Peyer's patch (tissue), 4 donors: ENCODE measurements at regions not wholly inside any gene's neighbourhood (a gene's known extent, or its start where the extent isn't known, plus 50 kb on each side); places are given as distances from the start of the nearest gene placed in this dataset.

Experiments used
- DNase-seq, 3 donors: peaks; one replicate each; pipeline ENCODE4 v3.0.0-alpha.2; 2017 to 2019
- H3K27ac ChIP-seq, 4 donors: fragments of 200-600 bp; sonication (generic); one replicate each; pipeline ENCODE4 v1.5.1; 2016 to 2019
- H3K27me3 ChIP-seq, 2 donors: fragments of 200-600 bp; sonication (generic); one replicate each; pipeline ENCODE4 v1.5.1; 2019
- H3K36me3 ChIP-seq, 3 donors: fragments of 200-600 bp; sonication (generic); one replicate each; pipeline ENCODE4 v1.5.1; 2016 to 2019
- H3K4me1 ChIP-seq, 4 donors: fragments of 200-600 bp; sonication (generic); one replicate each; pipeline ENCODE4 v1.5.1; 2016 to 2019
- H3K4me3 ChIP-seq, 4 donors: fragments of 200-600 bp; sonication (generic); 1 replicate in 3 of 4; 2 replicates in 1 of 4; pipeline ENCODE4 v1.5.1; 2016 to 2019; ENCODE audit warnings: mild to moderate bottlenecking in 1 of 4
- H3K9me3 ChIP-seq, 4 donors: fragments of 200-600 bp; sonication (generic); one replicate each; pipeline ENCODE4 v1.5.1; 2016 to 2019; ENCODE audit warnings: mild to moderate bottlenecking in 1 of 4
- POLR2A ChIP-seq, 2 donors: fragments of 450-650 bp; IDR thresholded peaks; one replicate each; pipeline ENCODE4 v1.5.1; 2017; ENCODE audit warnings: antibody characterized with exemption in 2 of 2, mild to moderate bottlenecking in 2 of 2, moderate library complexity in 2 of 2
- TF ChIP-seq, protein P1 (sequence below), 6 experiments: fragments of 450-650 bp in 4 of 6; fragments of 200-600 bp in 2 of 6; sonication (generic) in 1 of 6; IDR thresholded peaks; one replicate each; pipeline ENCODE4 v1.5.1; 2017 to 2019; ENCODE audit warnings: antibody characterized with exemption in 6 of 6, mild to moderate bottlenecking in 3 of 6, moderate library complexity in 1 of 6

DNA sequence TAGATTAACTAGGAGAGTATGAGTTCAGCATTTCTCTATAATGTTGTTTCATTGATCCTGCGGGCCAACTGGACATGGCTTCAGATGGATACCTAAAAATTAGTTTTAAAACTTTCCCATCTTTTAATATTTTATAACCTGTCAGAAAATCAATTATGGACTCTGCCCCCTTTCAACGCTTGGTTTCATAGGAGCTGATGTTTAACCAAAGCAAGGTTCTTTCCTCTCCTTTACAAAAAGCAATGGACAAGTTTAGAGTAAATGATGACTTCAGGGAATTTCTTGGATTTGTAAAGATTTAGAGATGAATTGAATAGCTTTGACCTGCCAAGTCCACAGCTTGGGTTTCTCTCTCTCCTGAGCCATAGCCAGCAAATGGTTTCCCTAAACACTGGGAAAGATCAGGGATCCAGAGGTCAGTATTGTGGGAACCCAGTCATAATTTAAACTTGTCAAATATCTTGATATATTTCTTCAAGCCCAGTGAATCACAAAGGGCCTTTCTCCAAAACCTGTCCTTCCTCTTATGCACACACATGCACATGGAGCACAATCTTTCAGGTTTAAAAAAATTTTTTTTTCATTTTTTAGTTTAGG is 177.1 kb downstream of the EVX1 start:
- DNase-seq: no peak
- peaks cover 0 to 17% (median 0%) of the 10 kb centered on the region in 4 donors for H3K4me1 ChIP-seq
- no peaks in the 10 kb centered on the region for H3K9me3 ChIP-seq
- H3K27me3 ChIP-seq: no peaks in the 10 kb centered on the region
- H3K27ac ChIP-seq: no peak overlapping the region
- TF ChIP-seq, protein P1, sequence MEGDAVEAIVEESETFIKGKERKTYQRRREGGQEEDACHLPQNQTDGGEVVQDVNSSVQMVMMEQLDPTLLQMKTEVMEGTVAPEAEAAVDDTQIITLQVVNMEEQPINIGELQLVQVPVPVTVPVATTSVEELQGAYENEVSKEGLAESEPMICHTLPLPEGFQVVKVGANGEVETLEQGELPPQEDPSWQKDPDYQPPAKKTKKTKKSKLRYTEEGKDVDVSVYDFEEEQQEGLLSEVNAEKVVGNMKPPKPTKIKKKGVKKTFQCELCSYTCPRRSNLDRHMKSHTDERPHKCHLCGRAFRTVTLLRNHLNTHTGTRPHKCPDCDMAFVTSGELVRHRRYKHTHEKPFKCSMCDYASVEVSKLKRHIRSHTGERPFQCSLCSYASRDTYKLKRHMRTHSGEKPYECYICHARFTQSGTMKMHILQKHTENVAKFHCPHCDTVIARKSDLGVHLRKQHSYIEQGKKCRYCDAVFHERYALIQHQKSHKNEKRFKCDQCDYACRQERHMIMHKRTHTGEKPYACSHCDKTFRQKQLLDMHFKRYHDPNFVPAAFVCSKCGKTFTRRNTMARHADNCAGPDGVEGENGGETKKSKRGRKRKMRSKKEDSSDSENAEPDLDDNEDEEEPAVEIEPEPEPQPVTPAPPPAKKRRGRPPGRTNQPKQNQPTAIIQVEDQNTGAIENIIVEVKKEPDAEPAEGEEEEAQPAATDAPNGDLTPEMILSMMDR (IDR thresholded peaks at IDR 0.05): no peak
- no peak for TF ChIP-seq POLR2A (IDR thresholded peaks at IDR 0.05)
- no peaks in the 10 kb centered on the region for H3K36me3 ChIP-seq
- no peak overlapping the region for H3K4me3 ChIP-seq

DNA sequence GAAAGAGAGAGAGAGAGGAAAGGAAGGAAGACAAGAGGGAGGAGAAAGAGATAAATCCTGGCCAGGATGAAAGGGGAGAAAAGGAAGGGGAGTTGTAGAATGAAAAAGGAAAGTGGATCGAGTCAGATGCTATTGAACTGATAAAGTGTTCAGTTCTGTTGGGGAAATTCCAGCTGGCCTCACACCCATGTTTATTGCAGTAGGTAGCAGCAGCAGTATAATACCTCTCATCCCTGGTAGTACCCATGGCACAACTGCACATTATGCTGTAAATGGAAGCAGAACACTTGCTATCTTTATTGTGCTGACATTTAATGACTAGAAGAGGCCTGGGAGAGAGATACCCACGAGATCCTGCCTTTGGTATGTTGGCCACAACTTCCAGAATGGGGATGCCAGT is 178.1 kb downstream of the EVX1 start:
- H3K27me3 ChIP-seq: no peaks in the 10 kb centered on the region
- no peaks in the 10 kb centered on the region for H3K9me3 ChIP-seq
- peak overlapping the region in 1 of 4 donors; percentile 44 for H3K27ac ChIP-seq
- H3K36me3 ChIP-seq: no peaks in the 10 kb centered on the region
- peak overlapping the region in 1 of 4 donors; percentile 1 for H3K4me3 ChIP-seq
- peak in 1 of 3 donors; percentile 81 for DNase-seq
- TF ChIP-seq, protein P1 (IDR thresholded peaks at IDR 0.05): no peak
- TF ChIP-seq POLR2A (IDR thresholded peaks at IDR 0.05): no peak
- peaks cover 0 to 21% (median 0%) of the 10 kb centered on the region in 4 donors for H3K4me1 ChIP-seq

DNA sequence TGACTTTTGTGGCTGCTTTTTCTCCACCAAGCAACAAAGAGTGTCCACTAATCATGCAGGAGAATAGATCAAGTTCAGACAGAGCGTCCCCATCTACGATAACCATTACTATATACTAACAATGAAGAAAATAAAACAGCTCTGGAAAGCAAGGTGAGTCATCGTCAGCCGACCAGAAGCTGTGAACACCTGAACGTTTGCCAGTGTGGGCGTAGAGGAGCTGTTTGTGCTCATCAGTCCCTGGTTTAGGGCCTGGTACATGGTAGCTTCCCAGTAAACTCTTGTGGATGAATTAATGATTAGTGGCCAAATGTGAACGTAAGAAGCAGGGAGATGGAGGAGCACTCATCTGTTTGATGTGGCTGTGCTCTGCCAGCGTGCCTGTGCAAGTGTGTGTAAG is 180.7 kb downstream of the EVX1 start:
- no peaks in the 10 kb centered on the region for H3K9me3 ChIP-seq
- peaks cover 0 to 21% (median 0%) of the 10 kb centered on the region in 4 donors for H3K4me1 ChIP-seq
- H3K36me3 ChIP-seq: no peaks in the 10 kb centered on the region
- DNase-seq: peak in 2 of 3 donors; percentile 72 to 85
- no peak for TF ChIP-seq POLR2A (IDR thresholded peaks at IDR 0.05)
- peak overlapping the region in 1 of 4 donors; percentile 38 for H3K27ac ChIP-seq
- H3K27me3 ChIP-seq: no peaks in the 10 kb centered on the region
- no peak overlapping the region for H3K4me3 ChIP-seq

DNA sequence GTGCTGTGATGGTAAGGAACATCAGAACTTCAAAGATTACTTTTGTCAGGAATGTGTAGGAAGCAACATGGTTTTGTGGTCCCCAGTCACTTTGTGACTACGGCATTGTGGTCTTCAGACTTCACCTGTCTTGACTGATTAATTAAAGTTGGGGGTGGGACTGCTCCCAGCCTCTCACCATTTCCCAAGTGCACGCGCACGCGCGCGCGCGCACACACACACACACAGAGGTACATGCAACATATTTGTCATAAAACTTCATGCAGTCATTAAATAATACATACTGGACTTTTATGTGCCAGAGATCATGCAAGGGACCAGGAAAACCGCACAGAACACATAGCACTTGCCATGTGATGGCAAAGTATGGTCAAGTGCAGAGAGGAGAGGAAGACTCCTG is 181.2 kb downstream of the EVX1 start:
- no peak for TF ChIP-seq POLR2A (IDR thresholded peaks at IDR 0.05)
- TF ChIP-seq, protein P1 (IDR thresholded peaks at IDR 0.05): no peak
- Histone ChIP-seq H3K4me3 (no peak overlapping the region), H3K27ac (peak overlapping the region in 2 of 4 donors; percentile 33 to 38), H3K36me3 (no peaks in the 10 kb centered on the region), H3K9me3 (no peaks in the 10 kb centered on the region), H3K4me1 (peaks cover 0 to 21% (median 0%) of the 10 kb centered on the region in 4 donors), H3K27me3 (no peaks in the 10 kb centered on the region)
- DNase-seq: no peak

DNA sequence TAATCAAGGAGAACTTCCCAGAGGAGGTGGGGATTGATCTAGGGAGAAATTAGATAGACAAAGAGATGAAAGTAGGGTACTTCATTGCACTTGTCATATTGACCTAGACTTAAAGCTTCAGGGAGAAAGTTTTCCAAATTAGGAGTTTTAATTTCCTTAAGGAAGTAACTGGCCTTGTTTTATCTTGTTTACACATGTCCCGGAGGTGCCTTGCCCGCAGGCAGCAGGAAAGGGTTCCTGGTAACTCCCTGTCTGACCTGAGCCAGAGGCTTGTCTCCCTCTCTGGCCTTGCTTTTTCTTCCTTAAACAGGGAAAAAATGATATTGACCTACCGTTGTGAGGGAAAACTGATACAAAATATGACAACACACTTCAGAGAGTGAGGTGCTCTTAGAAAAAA is 181.6 kb downstream of the EVX1 start:
- peak overlapping the region in 2 of 4 donors; percentile 33 to 44 for H3K27ac ChIP-seq
- peaks cover 0 to 21% (median 0%) of the 10 kb centered on the region in 4 donors for H3K4me1 ChIP-seq

DNA sequence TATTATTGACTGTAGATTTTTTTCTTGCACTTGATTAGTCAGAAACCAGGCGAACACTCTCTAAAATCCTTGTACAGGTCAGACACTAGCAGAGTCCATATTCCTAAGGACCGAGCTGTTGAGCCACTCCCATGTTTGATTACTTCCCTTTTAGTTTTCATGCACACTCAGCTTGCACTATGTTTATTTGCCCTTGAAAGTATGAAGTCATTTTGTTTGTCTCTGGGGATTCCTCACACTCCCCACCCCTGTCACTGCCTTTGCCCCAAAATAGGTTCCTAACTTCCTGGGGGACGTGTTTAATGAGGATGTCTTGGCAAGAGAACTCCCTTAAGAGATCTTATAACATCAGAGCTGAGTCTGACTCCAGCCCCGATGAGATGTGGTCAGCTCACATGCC is 182.1 kb downstream of the EVX1 start:
- Histone ChIP-seq H3K4me1 (peaks cover 0 to 21% (median 0%) of the 10 kb centered on the region in 4 donors), H3K9me3 (no peaks in the 10 kb centered on the region), H3K4me3 (no peak overlapping the region), H3K27ac (peak overlapping the region in 2 of 4 donors; percentile 33 to 44), H3K36me3 (no peaks in the 10 kb centered on the region), H3K27me3 (no peaks in the 10 kb centered on the region)
- peak in 1 of 3 donors; percentile 50 for DNase-seq
- no peak for TF ChIP-seq POLR2A (IDR thresholded peaks at IDR 0.05)
- TF ChIP-seq, protein P1 (IDR thresholded peaks at IDR 0.05): no peak

More for the DNA sequence above, 181.6 kb downstream of the EVX1 start:
- Histone ChIP-seq H3K36me3 (no peaks in the 10 kb centered on the region), H3K4me3 (no peak overlapping the region), H3K9me3 (no peaks in the 10 kb centered on the region), H3K27me3 (no peaks in the 10 kb centered on the region)
- TF ChIP-seq POLR2A (IDR thresholded peaks at IDR 0.05): no peak
- TF ChIP-seq, protein P1 (IDR thresholded peaks at IDR 0.05): no peak
- DNase-seq: no peak
